RWPE1 (cell line): ENCODE measurements at regions not wholly inside any gene's neighbourhood (a gene's known extent, or its start where the extent isn't known, plus 50 kb on each side); places are given as distances from the start of the nearest gene placed in this dataset.

Experiments
- CTCF ChIA-PET: fragments of 350-600 bp; sonication (Branson Sonifier 250); formaldehyde crosslinking; extraction: SDS; loops from one replicate; lab custom pipeline; 2021; lab: Yijun Ruan, JAX
- POLR2A ChIA-PET: fragments of 400-600 bp; formaldehyde crosslinking; extraction: SDS; loops from one replicate; lab custom pipeline; 2020; ENCODE audit warnings: antibody characterized with exemption; ENCODE audit not compliant: low non-redundant PET; lab: Yijun Ruan, JAX
- DNase-seq: peaks from one replicate; pipeline ENCODE4 v3.0.0; 2012; ENCODE audit warnings: low spot score
- H3K27ac ChIP-seq: fragments of 450-650 bp; 2 replicates; pipeline ENCODE4 v1.5.1; 2017
- TF ChIP-seq, protein P1 (sequence below): fragments of 450-650 bp; conservative IDR thresholded peaks from 2 replicates; pipeline ENCODE4 v1.5.1; 2017; ENCODE audit warnings: low read depth, mild to moderate bottlenecking

- H3K27ac ChIP-seq = no peak overlapping the region
- ChIA-PET POLR2A (no interaction called here), CTCF (interaction anchor here (0.6 to 1.0 kb wide), 3 partner anchors 9 to 1763 kb away, joined by 3 read pairs; no protein-coding TSS in a partner anchor)
- DNase-seq = no peak
- TF ChIP-seq, protein P1, sequence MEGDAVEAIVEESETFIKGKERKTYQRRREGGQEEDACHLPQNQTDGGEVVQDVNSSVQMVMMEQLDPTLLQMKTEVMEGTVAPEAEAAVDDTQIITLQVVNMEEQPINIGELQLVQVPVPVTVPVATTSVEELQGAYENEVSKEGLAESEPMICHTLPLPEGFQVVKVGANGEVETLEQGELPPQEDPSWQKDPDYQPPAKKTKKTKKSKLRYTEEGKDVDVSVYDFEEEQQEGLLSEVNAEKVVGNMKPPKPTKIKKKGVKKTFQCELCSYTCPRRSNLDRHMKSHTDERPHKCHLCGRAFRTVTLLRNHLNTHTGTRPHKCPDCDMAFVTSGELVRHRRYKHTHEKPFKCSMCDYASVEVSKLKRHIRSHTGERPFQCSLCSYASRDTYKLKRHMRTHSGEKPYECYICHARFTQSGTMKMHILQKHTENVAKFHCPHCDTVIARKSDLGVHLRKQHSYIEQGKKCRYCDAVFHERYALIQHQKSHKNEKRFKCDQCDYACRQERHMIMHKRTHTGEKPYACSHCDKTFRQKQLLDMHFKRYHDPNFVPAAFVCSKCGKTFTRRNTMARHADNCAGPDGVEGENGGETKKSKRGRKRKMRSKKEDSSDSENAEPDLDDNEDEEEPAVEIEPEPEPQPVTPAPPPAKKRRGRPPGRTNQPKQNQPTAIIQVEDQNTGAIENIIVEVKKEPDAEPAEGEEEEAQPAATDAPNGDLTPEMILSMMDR = no peak
These were observed 255.1 kb downstream of the DCDC2C start for GRCh38 chr2:3958465-3958864.

GRCh38 chr2:3958969-3959368, 255.6 kb downstream of the DCDC2C start:
- ChIA-PET CTCF (interaction anchor here (0.5 to 1.0 kb wide), 6 partner anchors 17 to 1763 kb away, joined by 3 to 7 read pairs (median 3); no protein-coding TSS in a partner anchor), POLR2A (no interaction called here)
- no peak for DNase-seq
- no peak overlapping the region for H3K27ac ChIP-seq
- TF ChIP-seq, protein P1 = no peak

DNA sequence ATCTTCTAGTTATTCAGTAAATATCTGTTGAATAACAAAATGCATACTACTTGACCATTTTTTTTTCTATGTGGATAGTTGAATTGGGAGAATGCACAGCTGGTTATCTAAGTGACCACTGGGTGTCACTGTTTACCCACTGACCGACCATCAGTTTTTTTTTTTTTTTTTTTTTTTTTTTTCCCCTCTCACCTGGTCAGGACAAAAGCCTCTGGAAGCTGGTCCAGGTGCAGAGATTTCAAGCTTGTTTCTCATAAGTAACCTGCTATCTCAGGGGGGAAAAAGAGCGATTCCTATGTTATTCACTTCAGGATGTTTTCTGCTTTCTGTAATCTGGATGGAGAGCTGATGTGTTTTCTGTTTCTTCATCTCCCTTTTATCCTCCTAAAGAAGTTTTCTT, 256.0 kb downstream of the DCDC2C start:
- ChIA-PET POLR2A (no interaction called here), CTCF (interaction anchor here (0.5 to 1.0 kb wide), 7 partner anchors 17 to 1762 kb away, joined by 3 to 7 read pairs (median 3); no protein-coding TSS in a partner anchor)
- TF ChIP-seq, protein P1 = peak; percentile 82
- H3K27ac ChIP-seq = no peak overlapping the region
- peak; percentile 45 for DNase-seq

DNA sequence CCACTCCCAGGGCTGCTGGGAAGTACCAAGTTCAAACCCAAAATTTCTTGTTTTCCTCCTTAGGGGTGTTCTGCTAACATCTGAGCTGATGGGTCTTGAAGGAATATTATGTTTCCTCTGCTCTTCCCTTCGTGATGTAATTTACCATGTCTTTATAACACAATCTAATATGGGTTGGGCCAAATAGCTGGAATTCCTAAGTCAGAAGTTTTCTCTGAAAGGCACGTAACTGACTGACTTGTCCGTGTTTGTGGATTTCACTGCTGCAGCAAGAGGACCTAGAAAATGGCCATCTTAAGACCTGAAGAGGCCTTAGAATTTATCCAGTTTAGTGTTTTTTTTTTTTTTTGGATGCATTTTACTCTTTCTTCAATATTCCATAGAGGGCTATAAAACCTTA, 256.7 kb downstream of the DCDC2C start:
- TF ChIP-seq, protein P1 = no peak
- H3K27ac ChIP-seq = no peak overlapping the region
- DNase-seq = no peak
- CTCF ChIA-PET = interaction anchor here (0.7 kb wide), 1 partner anchor 1404 kb away, joined by 3 read pairs; no protein-coding TSS in a partner anchor
- POLR2A ChIA-PET = no interaction called here

DNA sequence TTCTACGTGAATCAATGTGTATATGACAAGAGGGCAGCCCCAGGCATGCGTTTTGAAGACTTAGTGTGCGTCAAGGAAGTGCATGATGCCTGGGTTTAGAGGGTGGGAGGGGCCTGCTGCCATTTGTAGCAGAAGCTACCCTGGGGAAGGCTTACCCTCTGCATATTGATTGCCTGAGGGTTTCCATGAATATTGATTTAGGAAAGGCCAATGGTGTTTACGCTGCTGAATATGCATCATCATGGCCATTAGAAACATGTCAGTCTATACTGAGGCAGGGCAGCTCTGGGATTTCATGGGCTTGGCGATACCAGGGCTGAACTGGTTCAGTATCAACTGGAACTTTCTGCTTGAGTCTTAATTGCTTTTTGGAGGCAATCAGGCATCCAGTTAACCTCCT, 259.3 kb downstream of the DCDC2C start:
- POLR2A ChIA-PET = no interaction called here
- TF ChIP-seq, protein P1 = no peak

DNA sequence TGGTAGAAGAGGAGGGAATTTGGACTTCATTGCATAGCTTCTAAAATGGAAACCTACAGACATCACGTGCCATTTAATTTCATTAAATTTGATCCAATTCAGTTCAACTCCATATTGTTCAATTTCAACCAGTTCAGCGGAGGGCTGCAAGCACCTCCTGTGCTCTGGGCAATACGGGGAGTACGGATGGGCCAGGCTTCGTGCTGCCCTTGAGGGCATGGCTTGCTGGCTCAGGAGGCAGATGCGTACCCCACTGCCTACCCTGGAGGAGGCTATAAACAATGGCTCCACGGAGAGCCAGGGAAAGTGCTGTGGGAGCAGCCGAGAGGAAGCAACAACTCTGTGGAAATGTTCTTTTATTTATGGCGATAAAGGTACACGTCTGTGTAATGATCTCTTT, 261.8 kb downstream of the DCDC2C start:
- POLR2A ChIA-PET = no interaction called here
- CTCF ChIA-PET = no interaction called here
- TF ChIP-seq, protein P1 = no peak
- DNase-seq = no peak
- no peak overlapping the region for H3K27ac ChIP-seq

More for the DNA sequence above, 259.3 kb downstream of the DCDC2C start:
- H3K27ac ChIP-seq = no peak overlapping the region
- no peak for DNase-seq
- CTCF ChIA-PET = no interaction called here
